ENCODE measurements at regions not wholly inside any gene's neighbourhood (a gene's known extent, or its start where the extent isn't known, plus 50 kb on each side); places are given as distances from the start of the nearest gene placed in this dataset.

GRCh38 chr1:245070836-245071615 is 83.8 kb upstream of the KIF26B start:
- Histone ChIP-seq H3K4me2 (ENCODE audit: control insufficient read depth, insufficient read depth) (no peak overlapping the region), H4K20me1 (ENCODE audit: control insufficient read depth, insufficient read depth) (no peaks in the 10 kb centered on the region), H3K4me1 (ENCODE audit: control insufficient read depth, insufficient read depth, low read length) (no peaks in the 10 kb centered on the region), H3K4me3 (no peak overlapping the region), H3K27me3 (replicated peaks in 1 of 2; ENCODE audit: control insufficient read depth in 2 of 2, insufficient read depth in 2 of 2, low read length in 1 of 2) (no peaks in the 10 kb centered on the region; a peak in 1 of 4 replicates), H3K36me3 (ENCODE audit: control insufficient read depth in 2 of 2, insufficient read depth in 2 of 2, low read length in 1 of 2) (no peaks in the 10 kb centered on the region), H3K27ac (ENCODE audit: control insufficient read depth, insufficient read depth) (no peak overlapping the region), H3K79me2 (ENCODE audit: control insufficient read depth, insufficient read depth, low read length) (no peaks in the 10 kb centered on the region), H3K9ac (ENCODE audit: control insufficient read depth, insufficient read depth, low read length) (no peak overlapping the region), H2AFZ (ENCODE audit: control insufficient read depth, low read depth, low read length) (no peak overlapping the region), H3K9me3 (replicated peaks; ENCODE audit: control insufficient read depth, insufficient read depth, low read length) (no peaks in the 10 kb centered on the region)
- POLR2A ChIA-PET, result no interaction called here
- DNase-seq (ENCODE audit: low read depth, low spot score) (no peak), FAIRE-seq (no peak), ATAC-seq (no peak)
- in situ Hi-C loops (cut with MboI), result loop anchor here (10.0 kb wide), 1 partner anchor 934 kb away; no protein-coding TSS in a partner anchor
- SMC1A ChIA-PET (ENCODE audit: uncharacterized antibody, unreplicated experiment), result interaction anchor here (0.9 kb wide), 1 partner anchor 28 kb away, joined by 3 read pairs; no protein-coding TSS in a partner anchor
- intact Hi-C loops (cut with micrococcal nuclease; ENCODE audit: unreplicated experiment), result no loop called here
- no TSS peak for BruUV-seq (replicated peaks)
- 52% methylated on average over 10 of the region's 10 CpGs for WGBS (ENCODE audit: insufficient coverage, insufficient replicate concordance, low lambda C conversion rate, missing lambda C conversion rate)
- no peak for TF ChIP-seq PBX3 (IDR thresholded peaks at IDR 0.05; ENCODE audit: insufficient replicate concordance, low read depth, low read length)
- CTCF ChIA-PET, result no interaction called here
- RAD21 ChIA-PET (ENCODE audit: unreplicated experiment), result no interaction called here

- Histone ChIP-seq H3K4me1 (ENCODE audit: control insufficient read depth, insufficient read depth, low read length) (no peaks in the 10 kb centered on the region), H3K4me2 (ENCODE audit: control insufficient read depth, insufficient read depth) (no peak overlapping the region), H2AFZ (ENCODE audit: control insufficient read depth, low read depth, low read length) (no peak overlapping the region), H3K9me3 (replicated peaks; ENCODE audit: control insufficient read depth, insufficient read depth, low read length) (no peaks in the 10 kb centered on the region), H3K79me2 (ENCODE audit: control insufficient read depth, insufficient read depth, low read length) (no peaks in the 10 kb centered on the region), H3K36me3 (ENCODE audit: control insufficient read depth in 2 of 2, insufficient read depth in 2 of 2, low read length in 1 of 2) (no peaks in the 10 kb centered on the region), H4K20me1 (ENCODE audit: control insufficient read depth, insufficient read depth) (no peaks in the 10 kb centered on the region), H3K4me3 (no peak overlapping the region), H3K9ac (ENCODE audit: control insufficient read depth, insufficient read depth, low read length) (no peak overlapping the region), H3K27me3 (replicated peaks in 1 of 2; ENCODE audit: control insufficient read depth in 2 of 2, insufficient read depth in 2 of 2, low read length in 1 of 2) (no peaks in the 10 kb centered on the region; a peak in 1 of 4 replicates), H3K27ac (ENCODE audit: control insufficient read depth, insufficient read depth) (no peak overlapping the region)
- no peak for FAIRE-seq
- ChIA-PET SMC1A (ENCODE audit: uncharacterized antibody, unreplicated experiment) (no interaction called here), RAD21 (ENCODE audit: unreplicated experiment) (no interaction called here), CTCF (no interaction called here), POLR2A (no interaction called here)
- in situ Hi-C loops (cut with MboI), result no loop called here
- WGBS (ENCODE audit: insufficient coverage, insufficient replicate concordance, low lambda C conversion rate, missing lambda C conversion rate), result 25% methylated on average over 5 of the region's 5 CpGs
- intact Hi-C loops (cut with micrococcal nuclease; ENCODE audit: unreplicated experiment), result no loop called here
- no peak for DNase-seq (ENCODE audit: low read depth, low spot score)
- ATAC-seq, result no peak
- BruUV-seq (replicated peaks), result no TSS peak
- TF ChIP-seq KDM1A (IDR thresholded peaks at IDR 0.05; ENCODE audit: borderline replicate concordance) (no peak), MEF2A (IDR thresholded peaks at IDR 0.05; ENCODE audit: insufficient read depth, low read depth, low read length) (no peak), DPF2 (IDR thresholded peaks at IDR 0.05) (no peak), ZBTB40 (IDR thresholded peaks at IDR 0.05; ENCODE audit: borderline replicate concordance) (no peak), PBX3 (IDR thresholded peaks at IDR 0.05; ENCODE audit: insufficient replicate concordance, low read depth, low read length) (no peak), SRF (IDR thresholded peaks at IDR 0.05; ENCODE audit: low read depth in 2 of 2, low read length in 2 of 2) (no peak), ZBED1 (IDR thresholded peaks at IDR 0.05; ENCODE audit: borderline replicate concordance) (no peak), MTA3 (IDR thresholded peaks at IDR 0.05; ENCODE audit: borderline replicate concordance, low read length) (no peak), NRF1 (conservative IDR thresholded peaks at IDR 0.05; ENCODE audit: low read depth, low read length) (no peak)
Measured at GRCh38 chr1:245067257-245067656, 87.5 kb upstream of the KIF26B start.
